ENCODE measurements at regions not wholly inside any gene's neighbourhood (a gene's known extent, or its start where the extent isn't known, plus 50 kb on each side); places are given as distances from the start of the nearest gene placed in this dataset.

DNA sequence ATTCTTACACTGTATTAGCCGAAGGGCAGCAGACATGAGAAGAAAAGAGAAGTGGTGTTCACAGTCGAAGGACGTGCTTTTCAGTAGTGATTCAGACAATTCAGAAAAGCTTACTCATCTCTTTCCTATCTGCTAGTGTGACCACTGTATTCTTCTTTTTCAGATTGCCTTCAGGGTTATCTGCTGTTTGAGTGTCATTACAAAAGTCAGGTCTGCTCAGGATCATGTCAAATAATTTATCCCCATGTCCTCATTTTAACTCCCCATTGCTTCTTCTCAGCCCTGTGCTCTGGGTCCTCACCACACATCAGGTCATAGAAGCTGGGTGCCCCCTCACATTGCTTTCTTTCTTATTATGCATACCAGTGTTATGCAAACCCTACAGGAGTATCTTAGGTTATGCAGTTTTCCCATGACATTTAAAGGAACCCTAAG, 394.0 kb downstream of the CETN3 start:
- intact Hi-C loops (cut with DNase I; ENCODE audit: low total_unique reads) = loop anchor here (1.0 kb wide), 1 partner anchor 7 kb away; no protein-coding TSS in a partner anchor
- WGBS, 2 donors (ENCODE audit: low coverage in 1 of 2) = 45 to 48% methylated on average over 3 of the region's 3 CpGs
- TF ChIP-seq POLR2A (IDR thresholded peaks at IDR 0.05) (no peak), POLR2AphosphoS5 (IDR thresholded peaks at IDR 0.05) (no peak), CTCF (IDR thresholded peaks at IDR 0.05) (no peak), EP300 (IDR thresholded peaks at IDR 0.05; ENCODE audit: low read depth) (no peak)
- no peak overlapping the region for H3K27ac ChIP-seq
- H3K9me3 ChIP-seq = no peaks in the 10 kb centered on the region
- DNase-seq = no peak
- H3K27me3 ChIP-seq = no peaks in the 10 kb centered on the region
- in situ Hi-C loops (cut with MboI; ENCODE audit: low pct_ligation_motif_present in 1 of 4, low pct_unique_long_range_greater_than_20kb in 1 of 4, low sequenced_read_pairs in 3 of 4) = no loop called here
- H3K4me3 ChIP-seq = no peak overlapping the region
- no peaks in the 10 kb centered on the region for H3K36me3 ChIP-seq
- peaks cover 0 to 9% (median under 1%) of the 10 kb centered on the region in 4 donors for H3K4me1 ChIP-seq

- DNase-seq = no peak
- no peak overlapping the region for H3K4me3 ChIP-seq
- no peaks in the 10 kb centered on the region for H3K36me3 ChIP-seq
- peaks cover 0 to 8% (median 0%) of the 10 kb centered on the region in 4 donors for H3K4me1 ChIP-seq
- in situ Hi-C loops (cut with MboI; ENCODE audit: low pct_ligation_motif_present in 1 of 4, low pct_unique_long_range_greater_than_20kb in 1 of 4, low sequenced_read_pairs in 3 of 4) = no loop called here
- TF ChIP-seq POLR2A (IDR thresholded peaks at IDR 0.05) = no peak
- TF ChIP-seq POLR2AphosphoS5 (IDR thresholded peaks at IDR 0.05) = no peak
- H3K27me3 ChIP-seq = no peaks in the 10 kb centered on the region
- no peaks in the 10 kb centered on the region for H3K9me3 ChIP-seq
- no peak overlapping the region for H3K27ac ChIP-seq
- intact Hi-C loops (cut with DNase I; ENCODE audit: low total_unique reads) = no loop called here
Observed at GRCh38 chr5:90014420-90014819, 395.1 kb downstream of the CETN3 start.

DNA sequence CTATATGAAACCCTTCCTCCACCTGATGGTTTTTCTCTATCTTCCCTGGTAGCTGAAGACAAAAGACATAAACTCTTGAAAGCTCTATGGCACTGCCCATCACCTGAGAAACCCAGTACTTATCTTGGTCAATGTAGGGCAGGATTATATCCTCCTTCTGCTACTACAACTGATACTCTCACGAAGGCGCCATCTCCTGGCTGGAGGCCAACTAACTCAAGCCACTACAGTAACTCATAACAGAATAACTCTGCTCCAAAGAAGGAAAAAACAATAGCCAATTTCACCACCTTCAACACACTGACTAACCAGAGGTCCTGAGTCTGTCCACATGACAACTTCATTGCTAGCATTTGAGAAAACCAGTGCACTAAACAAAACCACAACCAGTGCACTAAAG, 409.2 kb downstream of the CETN3 start:
- in situ Hi-C loops (cut with MboI; ENCODE audit: low pct_ligation_motif_present in 1 of 4, low pct_unique_long_range_greater_than_20kb in 1 of 4, low sequenced_read_pairs in 3 of 4) = no loop called here
- Histone ChIP-seq H3K4me3 (no peak overlapping the region), H3K27ac (no peak overlapping the region), H3K9me3 (peaks cover 0 to 6% of the 10 kb centered on the region in 2 donors), H3K27me3 (no peaks in the 10 kb centered on the region), H3K36me3 (no peaks in the 10 kb centered on the region), H3K4me1 (peaks cover 0 to 7% (median 5%) of the 10 kb centered on the region in 4 donors)
- no peak for TF ChIP-seq POLR2A (IDR thresholded peaks at IDR 0.05)
- no peak for TF ChIP-seq CTCF (IDR thresholded peaks at IDR 0.05)
- TF ChIP-seq POLR2AphosphoS5 (IDR thresholded peaks at IDR 0.05) = no peak
- WGBS, 2 donors (ENCODE audit: low coverage in 1 of 2) = 96% methylated on average over 2 of the region's 2 CpGs; no CpG with 5 or more reads in 1 of the 2 donors
- DNase-seq = peak; percentile 10
- intact Hi-C loops (cut with DNase I; ENCODE audit: low total_unique reads) = no loop called here

GRCh38 chr5:89998519-89999305, 410.8 kb downstream of the CETN3 start:
- Histone ChIP-seq H3K27me3 (no peaks in the 10 kb centered on the region), H3K4me1 (peaks cover 0 to 7% (median 5%) of the 10 kb centered on the region in 4 donors), H3K4me3 (no peak overlapping the region), H3K9me3 (peaks cover 0 to 6% of the 10 kb centered on the region in 2 donors), H3K27ac (no peak overlapping the region), H3K36me3 (no peaks in the 10 kb centered on the region)
- DNase-seq = no peak
- in situ Hi-C loops (cut with MboI; ENCODE audit: low pct_ligation_motif_present in 1 of 4, low pct_unique_long_range_greater_than_20kb in 1 of 4, low sequenced_read_pairs in 3 of 4) (no loop called here), intact Hi-C loops (cut with DNase I; ENCODE audit: low total_unique reads) (no loop called here)
- 49 to 64% methylated on average over 2 to 3 of the region's 3 CpGs for WGBS, 2 donors (ENCODE audit: low coverage in 1 of 2)
- TF ChIP-seq POLR2AphosphoS5 (IDR thresholded peaks at IDR 0.05) = no peak
- TF ChIP-seq EP300 (IDR thresholded peaks at IDR 0.05; ENCODE audit: low read depth) = no peak
- TF ChIP-seq POLR2A (IDR thresholded peaks at IDR 0.05) = no peak
- TF ChIP-seq CTCF (IDR thresholded peaks at IDR 0.05) = no peak
